Astrocyte of the cerebellum (primary cell): ENCODE measurements at regions not wholly inside any gene's neighbourhood (a gene's known extent, or its start where the extent isn't known, plus 50 kb on each side); places are given as distances from the start of the nearest gene placed in this dataset.

ENCODE experiments used
- DNase-seq: peaks from one replicate; pipeline ENCODE4 v3.0.0-alpha.2; 2011; ENCODE audit warnings: low read depth
- H3K4me3 ChIP-seq: 2 replicates; pipeline ENCODE4 v1.5.1; 2011; ENCODE audit warnings: mild to moderate bottlenecking, low read depth, low read length, moderate library complexity
- in situ Hi-C: cut with HindIII; loops from 2 replicates; pipeline ENCODE4 v1.10.0; 2017; ENCODE audit warnings: low sequenced_read_pairs
- TF ChIP-seq, protein P1 (sequence below): IDR thresholded peaks from 2 replicates; pipeline ENCODE4 v1.5.1; 2012; ENCODE audit warnings: low read length, low read depth, moderate library complexity, mild to moderate bottlenecking; ENCODE audit errors: missing control alignments

GRCh38 chr6:16852671-16853070 lies 91.4 kb upstream of the ATXN1 start:
- no peak for DNase-seq
- in situ Hi-C loops, result no loop called here
- no peak overlapping the region for H3K4me3 ChIP-seq
- TF ChIP-seq, protein P1, sequence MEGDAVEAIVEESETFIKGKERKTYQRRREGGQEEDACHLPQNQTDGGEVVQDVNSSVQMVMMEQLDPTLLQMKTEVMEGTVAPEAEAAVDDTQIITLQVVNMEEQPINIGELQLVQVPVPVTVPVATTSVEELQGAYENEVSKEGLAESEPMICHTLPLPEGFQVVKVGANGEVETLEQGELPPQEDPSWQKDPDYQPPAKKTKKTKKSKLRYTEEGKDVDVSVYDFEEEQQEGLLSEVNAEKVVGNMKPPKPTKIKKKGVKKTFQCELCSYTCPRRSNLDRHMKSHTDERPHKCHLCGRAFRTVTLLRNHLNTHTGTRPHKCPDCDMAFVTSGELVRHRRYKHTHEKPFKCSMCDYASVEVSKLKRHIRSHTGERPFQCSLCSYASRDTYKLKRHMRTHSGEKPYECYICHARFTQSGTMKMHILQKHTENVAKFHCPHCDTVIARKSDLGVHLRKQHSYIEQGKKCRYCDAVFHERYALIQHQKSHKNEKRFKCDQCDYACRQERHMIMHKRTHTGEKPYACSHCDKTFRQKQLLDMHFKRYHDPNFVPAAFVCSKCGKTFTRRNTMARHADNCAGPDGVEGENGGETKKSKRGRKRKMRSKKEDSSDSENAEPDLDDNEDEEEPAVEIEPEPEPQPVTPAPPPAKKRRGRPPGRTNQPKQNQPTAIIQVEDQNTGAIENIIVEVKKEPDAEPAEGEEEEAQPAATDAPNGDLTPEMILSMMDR, result no peak

DNA sequence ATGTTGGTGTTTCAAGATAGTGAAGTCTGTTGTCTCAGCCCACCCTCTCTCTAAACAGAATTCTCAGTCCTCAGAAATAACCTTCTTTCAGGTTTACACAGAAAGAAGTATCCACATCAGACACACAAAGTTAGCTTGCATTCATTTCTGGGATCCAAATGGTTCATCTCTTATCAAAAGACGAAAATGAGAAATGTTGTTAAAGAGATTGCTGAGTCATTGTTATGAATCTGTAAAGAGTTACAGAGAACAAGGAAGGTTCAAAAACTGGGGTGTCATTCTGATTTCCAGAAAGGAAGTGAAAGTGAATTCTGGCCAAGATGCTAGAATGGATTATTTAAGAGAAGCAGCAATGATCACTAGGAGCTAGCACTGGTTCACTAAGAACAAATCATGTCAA lies 90.5 kb upstream of the ATXN1 start:
- H3K4me3 ChIP-seq, result no peak overlapping the region
- no peak for DNase-seq
- in situ Hi-C loops, result no loop called here
- TF ChIP-seq, protein P1, result no peak

- TF ChIP-seq, protein P1, result no peak
- H3K4me3 ChIP-seq, result no peak overlapping the region
- no peak for DNase-seq
- in situ Hi-C loops, result no loop called here
These were observed 89.8 kb upstream of the ATXN1 start for GRCh38 chr6:16851044-16851540.

- no peak for DNase-seq
- TF ChIP-seq, protein P1, result no peak
- no peak overlapping the region for H3K4me3 ChIP-seq
- in situ Hi-C loops, result no loop called here
These were observed 89.4 kb upstream of the ATXN1 start for GRCh38 chr6:16850681-16851026.

GRCh38 chr6:16849988-16850680 lies 88.9 kb upstream of the ATXN1 start:
- H3K4me3 ChIP-seq, result no peak overlapping the region
- DNase-seq, result no peak
- TF ChIP-seq, protein P1, result no peak
- in situ Hi-C loops, result no loop called here

DNA sequence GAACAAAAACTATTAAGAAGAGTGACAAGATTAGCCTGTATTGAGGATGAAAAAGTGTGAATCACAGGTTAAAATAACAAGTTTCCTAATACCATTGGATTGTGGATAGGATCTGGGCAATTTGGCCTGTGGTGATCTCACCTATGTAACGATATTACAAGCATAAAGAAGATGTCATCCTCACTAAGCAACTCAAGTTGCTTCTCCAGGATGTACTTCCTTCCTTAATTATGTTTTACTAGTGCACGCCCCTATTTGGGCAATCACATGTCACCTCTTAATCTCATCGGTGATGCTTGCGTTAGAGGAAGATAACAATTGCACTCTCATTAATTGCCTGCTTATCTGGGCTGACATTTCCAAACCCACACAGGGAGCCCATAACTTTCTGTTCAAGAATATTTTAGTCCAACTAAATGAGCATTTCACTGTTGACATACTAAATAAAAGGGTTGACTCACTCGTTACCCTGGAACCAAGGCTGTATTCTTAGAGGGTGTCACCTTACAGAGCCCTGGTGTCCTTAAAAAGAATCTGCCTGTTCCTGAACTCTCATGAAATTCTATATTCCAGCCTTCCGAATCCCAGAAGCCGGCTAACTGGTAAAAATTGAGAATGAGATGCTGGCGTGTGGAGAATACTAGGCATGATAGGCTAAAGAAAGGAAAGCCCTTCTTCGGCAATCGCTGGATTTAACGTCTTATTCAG lies 88.2 kb upstream of the ATXN1 start:
- TF ChIP-seq, protein P1, result no peak
- DNase-seq, result peak; percentile 19
- in situ Hi-C loops, result no loop called here
- no peak overlapping the region for H3K4me3 ChIP-seq
